ENCODE measurements at regions not wholly inside any gene's neighbourhood (a gene's known extent, or its start where the extent isn't known, plus 50 kb on each side); places are given as distances from the start of the nearest gene placed in this dataset.
"Not testable (repeated sequence)": the region's sequence is repeated elsewhere in the genome, so short reads cannot be mapped to it uniquely, and the experiment has no call there.

DNA sequence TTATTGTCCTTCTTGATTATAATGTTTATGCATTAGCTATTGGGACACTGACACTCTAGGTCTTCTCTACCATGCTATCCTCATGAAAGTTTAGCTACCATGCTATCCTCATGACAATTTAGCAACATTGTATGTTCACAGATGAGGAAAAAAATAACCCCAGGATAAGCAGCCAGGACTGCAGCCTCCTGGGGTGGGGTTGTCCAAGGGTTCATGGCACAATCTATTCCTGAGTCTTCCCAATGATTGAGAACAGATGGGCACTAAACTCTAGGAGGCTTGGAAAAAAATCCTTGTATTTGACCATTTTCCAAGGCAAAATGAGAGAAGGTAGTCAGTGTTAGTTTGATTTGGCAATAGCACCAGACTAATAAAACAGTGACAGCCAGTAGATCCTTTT is 619.8 kb upstream of the LCORL start:
- no peak for DNase-seq (ENCODE audit: low read depth)

DNA sequence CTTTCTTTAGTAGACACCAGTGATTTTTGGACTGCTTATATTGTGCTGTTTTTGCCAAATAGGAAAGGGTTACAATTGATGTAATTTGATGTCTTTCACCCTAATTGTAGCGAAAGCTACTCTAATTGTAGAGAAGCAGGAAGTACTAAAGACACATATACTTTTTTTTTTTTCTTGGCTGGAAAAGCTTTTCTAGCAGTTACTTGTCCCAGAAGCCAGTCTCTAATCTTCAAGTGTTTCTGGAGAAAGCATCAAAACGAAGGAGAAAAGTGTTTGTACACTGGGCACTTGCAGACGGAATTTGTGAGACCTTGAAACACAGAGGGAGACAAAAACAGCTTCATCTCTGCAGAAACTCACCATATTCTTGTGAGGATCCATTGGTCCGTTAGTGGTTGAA is 616.5 kb upstream of the LCORL start:
- DNase-seq (ENCODE audit: low read depth): no peak

DNA sequence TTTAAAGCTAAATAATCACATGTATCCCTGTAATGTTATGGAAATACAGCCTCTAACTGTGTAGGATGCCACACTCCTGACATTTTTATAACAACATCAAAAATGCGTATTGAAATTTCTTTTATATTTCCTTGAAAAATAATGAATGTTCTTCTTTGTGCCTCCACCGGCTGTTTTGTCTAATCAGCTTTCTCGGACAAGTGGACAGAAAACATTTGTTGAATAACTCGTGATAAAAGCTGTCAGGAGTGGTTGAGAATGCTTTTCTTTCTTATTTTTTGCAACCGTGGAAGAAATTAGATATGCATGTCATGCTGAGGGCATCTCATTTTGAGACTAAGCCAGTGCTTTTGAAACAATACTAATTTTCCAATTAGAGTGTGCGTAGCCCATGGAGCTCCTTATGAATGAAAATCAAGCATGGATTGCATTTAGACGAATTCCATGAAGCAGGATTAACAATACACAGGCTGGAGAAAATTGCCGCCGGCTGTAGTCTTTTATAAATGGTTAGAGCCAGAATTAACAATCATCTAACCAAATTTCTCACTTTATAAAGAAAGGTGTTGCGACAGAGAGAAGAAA is 614.5 kb upstream of the LCORL start:
- no peak for DNase-seq (ENCODE audit: low read depth)

DNA sequence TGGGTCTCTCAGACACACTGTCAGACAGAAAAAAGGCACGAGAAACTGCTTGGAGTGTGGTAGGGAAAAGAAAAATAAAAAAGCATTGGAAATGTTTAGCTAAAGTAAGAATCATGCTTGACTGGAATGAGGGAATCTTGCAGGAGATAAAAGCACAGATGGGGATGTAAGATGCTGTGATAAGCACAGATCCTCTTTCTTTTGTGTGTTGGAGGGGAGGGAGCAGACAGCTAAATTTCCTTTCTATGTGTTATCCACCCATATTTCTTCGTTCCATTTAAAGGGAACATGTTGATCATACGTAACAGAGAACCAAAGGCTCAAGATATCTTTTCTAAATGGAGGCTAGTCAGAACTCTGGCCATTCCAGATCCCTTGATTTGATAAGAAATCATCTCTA is 614.0 kb upstream of the LCORL start:
- no peak for DNase-seq (ENCODE audit: low read depth)

DNA sequence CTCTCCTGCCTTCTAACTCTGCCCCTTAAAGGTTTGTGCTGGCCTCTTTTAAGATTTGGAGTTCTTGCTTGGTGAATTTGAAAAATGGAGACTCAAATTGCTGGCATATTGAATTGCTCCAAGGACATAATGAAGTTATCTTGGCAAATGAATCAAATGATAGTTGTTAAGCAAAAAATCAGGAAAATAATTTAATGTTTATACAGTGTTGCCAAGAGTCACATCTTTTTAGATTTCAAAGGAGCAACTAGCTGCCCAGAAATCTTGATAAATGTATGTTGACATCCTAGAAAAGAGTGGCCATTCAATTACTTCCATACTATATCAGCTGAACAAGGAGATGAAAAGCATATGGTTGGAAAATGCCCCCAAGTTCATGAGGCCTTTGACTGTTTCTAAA is 610.0 kb upstream of the LCORL start:
- DNase-seq (ENCODE audit: low read depth): no peak

DNA sequence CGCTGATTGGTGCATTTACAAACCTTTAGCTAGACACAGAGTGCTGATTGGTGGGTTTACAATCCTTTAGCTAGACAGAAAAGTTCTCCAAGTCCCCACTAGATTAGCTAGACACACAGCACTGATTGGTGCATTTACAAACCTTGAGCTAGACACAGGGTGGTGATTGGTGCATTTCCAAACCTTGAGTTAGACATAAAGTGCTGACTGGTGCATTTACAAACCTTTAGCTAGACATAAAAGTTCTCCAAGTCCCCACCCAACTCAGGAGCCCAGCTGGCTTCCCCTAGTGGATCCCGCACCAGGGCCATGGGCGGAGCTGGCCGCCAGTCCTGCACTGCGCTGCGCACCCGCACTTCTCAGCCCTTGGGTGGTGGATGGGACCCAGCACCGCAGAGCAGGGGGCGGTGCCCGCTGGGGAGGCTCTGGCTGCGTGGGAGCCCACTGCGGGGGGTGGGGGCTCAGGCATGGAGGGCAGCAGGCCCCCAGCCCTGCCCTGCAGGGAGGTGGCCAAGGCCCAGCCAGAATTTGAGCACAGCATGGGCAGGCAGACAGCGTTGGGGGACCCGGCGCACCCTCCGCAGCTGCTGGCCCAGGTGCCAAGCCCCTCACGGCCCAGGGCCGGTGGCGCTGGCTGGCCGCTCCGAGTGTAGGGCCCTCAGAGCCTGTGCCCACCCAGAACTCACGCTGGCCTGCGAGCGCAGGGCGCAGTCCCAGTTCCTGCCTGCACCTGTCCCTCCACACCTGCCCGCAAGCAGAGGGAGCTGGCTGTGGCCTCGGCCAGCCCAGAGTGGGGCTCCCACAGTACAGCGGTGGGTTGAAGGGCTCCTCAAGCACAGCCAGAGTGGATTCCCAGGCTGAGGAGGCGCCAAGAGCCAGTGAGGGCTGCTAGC is 608.9 kb upstream of the LCORL start:
- DNase-seq (ENCODE audit: low read depth): no peak

DNA sequence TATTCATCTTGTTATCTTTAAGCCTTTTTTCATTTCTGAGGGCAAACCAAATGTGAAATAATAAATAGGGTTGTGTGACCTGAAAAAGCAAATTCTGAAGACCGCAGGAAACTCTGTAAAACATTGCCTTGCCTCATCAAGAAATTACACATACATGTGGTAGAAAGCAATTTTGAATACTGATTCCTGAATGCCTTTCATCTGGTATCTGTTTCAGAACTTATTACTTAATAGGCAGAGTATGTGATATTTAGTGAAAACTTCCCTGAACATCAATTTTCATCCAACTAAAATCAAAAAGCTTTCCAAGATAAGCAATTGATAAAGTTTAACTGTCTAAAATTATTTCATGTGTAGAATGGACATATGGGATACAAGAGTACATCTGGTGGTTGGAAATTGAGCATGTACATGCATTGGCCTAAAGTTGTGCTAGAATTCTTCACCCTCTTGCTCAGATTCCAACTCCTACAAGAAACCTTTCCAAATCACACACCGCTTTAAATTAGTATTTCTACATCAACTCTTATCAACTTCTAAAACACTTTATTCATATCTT is 606.0 kb upstream of the LCORL start:
- DNase-seq (ENCODE audit: low read depth): no peak

DNA sequence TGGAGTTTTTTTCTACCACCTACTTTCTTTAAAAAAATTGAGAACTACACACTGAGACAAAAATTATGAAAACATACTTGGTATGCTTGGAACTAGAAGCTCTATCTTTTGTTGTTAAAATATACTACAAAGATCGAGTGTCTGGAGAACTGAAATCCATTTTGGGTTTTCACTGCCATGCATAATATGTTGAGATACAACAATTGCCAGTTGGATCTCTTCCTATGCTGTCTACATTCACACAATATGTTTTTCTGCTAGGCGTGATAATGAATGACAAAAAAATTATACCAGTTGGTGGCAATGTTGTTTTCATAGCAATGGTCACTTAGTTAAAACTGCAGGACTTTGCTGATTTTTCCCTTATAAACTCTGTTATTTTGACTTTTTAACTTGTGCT is 605.4 kb upstream of the LCORL start:
- DNase-seq (ENCODE audit: low read depth): no peak

DNA sequence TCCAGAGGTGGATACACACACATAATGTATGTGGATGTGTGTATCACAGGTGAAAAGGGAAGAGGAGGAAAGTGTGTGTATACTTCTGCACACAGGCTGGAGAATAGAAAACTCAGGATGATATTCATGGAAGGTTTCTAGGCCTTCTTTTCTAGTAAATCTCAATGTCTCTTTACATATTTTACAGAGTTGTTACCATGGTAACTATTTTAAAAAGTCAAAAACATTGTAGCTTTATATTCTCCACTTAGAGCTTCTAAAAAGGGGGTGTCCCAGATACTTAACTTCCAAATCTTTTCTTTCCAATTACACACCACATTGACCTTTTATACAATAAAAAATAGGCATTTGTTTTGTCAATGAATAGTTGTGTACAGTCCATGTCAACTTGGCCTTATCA is 604.8 kb upstream of the LCORL start:
- no peak for DNase-seq (ENCODE audit: low read depth)

DNA sequence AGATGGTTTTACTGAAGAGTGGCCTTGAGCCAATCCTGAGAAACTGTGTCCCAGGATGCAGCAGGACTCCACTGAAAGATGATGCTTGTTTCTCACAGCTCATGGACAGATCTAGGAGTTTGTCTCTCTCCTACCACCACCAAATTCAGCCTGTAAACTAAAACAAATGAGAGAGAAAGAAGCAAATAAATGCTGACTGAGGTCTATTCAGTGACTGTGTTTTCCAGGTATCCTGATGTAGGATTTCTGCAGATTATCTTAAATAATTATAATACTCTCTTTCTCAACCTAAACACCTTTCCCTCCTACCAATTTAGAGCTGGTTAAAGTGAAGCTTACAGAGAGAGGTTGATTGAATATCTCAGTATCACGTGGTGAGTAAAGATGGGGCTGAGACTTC is 599.6 kb upstream of the LCORL start:
- no peak for DNase-seq (ENCODE audit: low read depth)

DNA sequence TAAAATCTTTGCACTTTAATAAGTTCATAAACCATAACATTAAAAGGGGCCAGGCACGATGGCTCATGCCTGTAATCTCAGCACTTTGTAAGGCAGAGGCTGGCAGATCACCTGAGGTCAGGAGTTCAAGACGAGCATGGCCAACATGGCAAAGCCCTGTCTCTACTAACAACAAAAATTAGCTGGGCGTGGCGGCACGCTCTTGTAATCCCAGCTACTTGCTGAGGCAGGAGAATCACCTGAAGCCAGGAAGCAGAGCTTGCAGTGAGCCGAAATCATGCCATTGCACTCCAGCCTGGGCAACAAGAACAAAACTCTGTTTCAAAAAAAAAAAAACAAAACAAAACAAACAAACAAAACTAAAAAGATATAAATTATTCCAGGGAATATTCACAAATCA is 595.2 kb upstream of the LCORL start:
- DNase-seq (ENCODE audit: low read depth): no peak

DNA sequence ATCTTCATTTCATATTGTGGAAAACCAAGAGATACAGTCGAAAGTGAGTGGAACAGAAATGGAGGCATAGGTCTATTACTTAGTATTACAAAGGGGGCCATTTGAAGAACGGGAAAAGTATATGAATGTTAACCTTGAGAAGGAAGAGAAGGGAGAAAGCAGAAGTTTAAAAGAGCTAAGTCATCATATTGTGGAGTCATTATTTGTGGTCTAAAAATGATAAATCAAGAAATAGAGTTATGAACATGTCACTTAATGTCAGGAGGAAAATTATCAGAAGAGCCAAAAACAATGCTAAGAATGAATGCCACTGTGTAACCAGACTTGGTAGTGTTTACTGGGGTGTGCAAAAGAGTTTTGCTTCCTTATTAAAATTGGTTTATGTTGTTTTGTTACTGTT is 589.5 kb upstream of the LCORL start:
- DNase-seq (ENCODE audit: low read depth): no peak

DNA sequence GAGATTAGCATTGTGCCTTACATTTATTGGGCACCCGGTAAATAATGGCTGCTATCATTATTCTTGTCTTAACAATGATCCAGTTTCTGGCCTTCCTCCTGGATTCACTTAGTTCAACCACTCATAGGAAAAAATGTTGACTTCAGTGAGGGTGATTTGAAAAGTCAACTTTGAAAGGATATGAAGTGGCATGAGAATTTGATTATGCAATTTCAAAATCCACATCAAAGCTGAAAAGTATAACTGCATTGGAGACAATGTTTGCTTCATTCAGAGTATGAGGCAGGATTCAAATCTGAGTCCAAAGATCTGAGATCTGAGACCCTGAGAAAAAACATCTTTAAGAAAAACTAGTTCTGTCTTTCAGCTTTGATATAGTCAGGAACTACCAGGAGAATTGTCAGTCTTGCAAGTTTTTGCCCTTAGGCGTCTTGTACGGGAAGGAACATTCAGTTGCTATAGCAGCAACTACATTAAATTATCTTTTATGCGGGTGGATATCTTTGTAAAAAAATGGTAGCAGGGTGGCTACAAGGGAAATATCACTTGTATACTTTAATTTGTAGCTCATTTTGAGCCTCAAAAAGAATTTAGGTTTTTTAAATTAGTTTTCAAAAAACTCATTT is 587.5 kb upstream of the LCORL start:
- DNase-seq (ENCODE audit: low read depth): no peak

DNA sequence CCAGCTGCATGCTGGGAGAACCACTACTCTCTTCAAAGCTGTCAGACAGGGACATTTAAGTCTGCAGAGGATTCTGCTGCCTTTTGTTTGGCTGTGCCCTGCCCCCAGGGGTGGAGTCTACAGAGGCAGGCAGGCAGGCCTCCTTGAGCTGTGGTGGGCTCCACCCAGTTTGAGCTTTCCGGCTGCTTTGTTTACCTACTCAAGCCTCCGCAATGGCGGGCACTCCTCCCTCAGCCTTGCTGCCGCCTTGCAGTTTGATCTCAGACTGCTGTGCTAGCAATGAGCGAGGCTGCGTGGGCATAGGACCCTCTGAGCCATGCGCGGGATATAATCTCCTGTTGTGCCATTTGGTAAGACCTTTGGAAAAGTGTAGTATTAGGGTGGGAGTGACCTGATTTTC is 581.1 kb upstream of the LCORL start:
- not testable (repeated sequence) for DNase-seq (ENCODE audit: low read depth)

DNA sequence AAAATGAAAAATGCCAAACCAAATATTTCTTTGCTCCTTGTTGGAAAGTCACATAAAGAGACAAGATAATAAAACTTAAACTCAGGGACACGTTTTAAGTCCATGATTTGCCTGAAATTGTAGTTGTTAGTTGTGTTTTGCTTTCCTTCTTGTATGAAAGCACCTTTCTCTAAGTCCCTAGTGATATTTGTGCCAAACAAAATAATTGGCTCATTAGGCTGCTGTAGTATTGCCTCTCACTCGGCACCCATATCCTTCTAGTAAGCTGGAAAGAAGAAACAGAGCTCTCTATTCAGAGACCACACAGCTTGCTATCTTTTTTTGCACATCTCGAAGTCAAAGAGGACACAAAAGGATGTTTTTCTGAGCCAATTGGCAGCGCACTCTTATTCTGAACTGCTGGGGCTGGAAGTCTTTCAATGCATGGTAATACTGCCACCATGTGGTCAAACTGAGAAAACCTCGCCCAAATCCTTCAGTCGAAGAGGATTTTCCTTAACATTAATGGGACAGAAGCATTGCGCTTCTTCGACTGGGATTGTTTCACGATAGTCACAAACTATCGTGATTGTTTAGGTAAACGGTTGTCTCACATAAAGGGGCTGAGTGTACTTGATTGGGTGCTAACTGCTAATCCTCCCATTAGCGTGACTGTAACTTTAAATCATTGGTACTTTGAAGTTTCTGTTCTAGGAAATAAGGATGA is 571.9 kb upstream of the LCORL start:
- peak; percentile 5 for DNase-seq (ENCODE audit: low read depth)

DNA sequence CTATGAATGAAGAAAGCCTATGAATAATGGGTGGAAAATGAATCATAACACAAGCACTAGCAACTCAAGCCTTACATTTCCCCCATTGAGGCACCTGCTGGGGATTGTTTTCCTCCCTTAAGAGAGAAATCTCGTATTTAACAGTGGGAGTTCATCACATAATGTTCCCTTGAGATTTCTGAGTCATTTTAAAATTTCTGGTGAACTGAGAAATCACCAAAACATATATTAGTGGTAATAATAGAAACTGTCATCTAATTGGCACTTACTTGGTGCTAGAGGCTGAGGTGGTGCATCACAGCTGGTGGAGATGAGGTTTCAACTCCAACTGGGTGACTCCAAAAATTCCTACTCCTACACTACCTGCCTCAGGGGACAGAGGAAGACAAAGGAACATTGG is 561.3 kb upstream of the LCORL start:
- no peak for DNase-seq (ENCODE audit: low read depth)

DNA sequence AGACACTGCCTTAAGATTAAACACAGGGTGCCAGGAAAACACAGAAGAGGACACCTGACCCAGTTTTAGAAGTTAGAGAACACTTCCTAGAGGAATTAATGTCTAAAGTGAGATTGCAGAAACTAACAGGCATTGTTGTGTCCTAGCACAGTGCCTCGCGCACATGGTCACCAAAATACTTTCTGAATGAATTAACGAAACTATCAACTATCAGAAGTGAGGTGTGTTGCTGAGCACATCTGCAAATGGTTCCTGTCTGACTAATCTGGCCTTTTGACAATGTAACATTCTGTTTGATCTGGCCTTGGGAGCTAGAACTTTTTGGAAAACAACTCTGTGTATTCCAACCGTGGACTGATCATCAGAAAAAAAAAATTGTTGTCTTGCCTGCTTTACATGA is 556.8 kb upstream of the LCORL start:
- no peak for DNase-seq (ENCODE audit: low read depth)

DNA sequence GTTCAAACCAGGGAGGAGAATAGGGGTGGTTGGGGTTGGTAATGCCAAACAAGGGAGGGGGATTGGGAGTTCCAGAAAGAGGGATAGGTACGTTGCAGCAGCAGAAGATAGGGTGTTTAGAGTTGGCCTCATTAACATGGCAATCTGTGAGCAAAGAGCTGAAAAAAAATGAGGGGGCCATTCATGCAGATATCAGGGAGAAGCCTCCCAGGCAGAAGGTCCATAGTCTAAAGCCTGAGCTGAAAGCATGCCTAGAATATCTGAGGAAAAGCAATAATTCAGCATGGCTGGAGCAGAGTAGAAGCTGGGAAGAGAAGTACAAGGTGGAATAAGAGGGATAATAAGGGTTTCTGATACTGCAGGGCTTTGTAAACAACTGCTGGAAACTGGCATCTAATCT is 550.9 kb upstream of the LCORL start:
- DNase-seq (ENCODE audit: low read depth): no peak

DNA sequence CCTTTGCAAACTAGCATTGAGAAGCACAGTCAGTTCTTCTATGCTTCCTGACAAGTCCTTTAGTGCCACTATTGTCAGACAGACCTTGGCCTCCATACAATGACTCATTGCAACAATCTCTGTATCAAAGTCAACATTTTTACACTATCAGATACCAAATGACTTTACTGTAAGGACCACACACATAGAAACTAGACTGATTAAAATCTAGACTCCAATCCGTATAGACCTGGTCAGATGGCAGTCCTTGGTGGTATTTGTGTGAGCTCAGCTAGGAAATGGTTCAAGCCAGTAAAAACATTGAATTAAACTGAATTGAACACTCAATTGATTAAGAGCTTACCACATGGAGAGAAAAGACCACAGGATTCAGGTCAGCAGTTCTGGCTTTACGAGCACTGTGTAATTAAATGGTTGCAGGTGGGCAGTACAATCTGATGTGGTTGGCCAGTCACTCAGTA is 549.8 kb upstream of the LCORL start:
- no peak for DNase-seq (ENCODE audit: low read depth)

DNA sequence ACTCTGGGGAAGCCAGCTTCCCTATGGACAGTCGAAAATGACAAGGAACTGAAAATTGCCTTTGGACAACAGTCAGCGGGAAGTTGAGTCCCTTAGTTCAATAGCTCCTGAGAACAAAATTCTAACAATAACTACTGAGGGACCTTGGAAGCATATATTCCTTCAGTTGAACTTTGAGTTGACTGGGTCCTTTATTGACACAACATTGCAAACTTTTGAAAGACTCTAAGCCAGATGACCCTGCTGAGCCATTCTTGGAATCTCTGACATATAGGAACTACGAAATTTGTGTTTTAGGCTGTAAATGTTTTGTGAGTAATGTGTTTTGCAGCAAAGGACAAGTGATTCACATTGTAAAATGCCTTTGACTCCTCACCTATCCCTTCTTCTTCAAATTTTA is 548.8 kb upstream of the LCORL start:
- no peak for DNase-seq (ENCODE audit: low read depth)

DNA sequence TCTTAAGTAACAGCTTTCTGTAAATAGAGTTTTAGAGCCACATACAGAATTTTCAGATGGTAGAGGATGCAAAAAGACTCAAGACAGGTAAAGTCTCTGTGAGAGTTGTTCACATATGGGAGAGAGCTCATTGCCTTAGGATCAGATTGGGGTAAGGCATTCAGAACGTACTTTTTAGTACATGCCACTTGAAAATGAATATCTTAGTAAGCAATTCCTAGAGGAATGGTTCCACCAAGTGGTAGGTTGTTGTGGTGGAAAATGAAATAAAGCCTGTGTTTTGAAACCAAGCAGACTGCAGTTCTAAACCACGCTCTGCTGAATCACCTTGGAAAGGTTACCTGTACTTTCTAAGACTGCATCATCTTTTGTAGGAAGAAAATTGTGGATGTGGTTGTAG is 547.0 kb upstream of the LCORL start:
- DNase-seq (ENCODE audit: low read depth): no peak

Data from stimulated activated CD8-positive, alpha-beta memory T cell treated with anti-CD3 and anti-CD28 coated beads, Interleukin-15, amount 100 ng/mL, for 1 hour (primary cell).